SK-N-SH treated with all-trans-retinoic acid at 6 μM for 48 hours (cell line): ENCODE measurements at regions not wholly inside any gene's neighbourhood (a gene's known extent, or its start where the extent isn't known, plus 50 kb on each side); places are given as distances from the start of the nearest gene placed in this dataset.

ENCODE experiments used
- ARNTL ChIP-seq: fragments of 450-650 bp; formaldehyde crosslinking; IDR thresholded peaks from 2 replicates; pipeline ENCODE4 v1.5.0; 2020; ENCODE audit warnings: low read depth, mild to moderate bottlenecking, moderate library complexity, borderline replicate concordance
- BACH2 ChIP-seq: fragments of 250-450 bp; sonication (Bioruptor Pico); IDR thresholded peaks from 2 replicates; pipeline ENCODE4 v1.9.0; 2021; ENCODE audit warnings: mild to moderate bottlenecking, borderline replicate concordance
- CSDC2 ChIP-seq: fragments of 250-450 bp; sonication (Bioruptor Pico); IDR thresholded peaks from 2 replicates; pipeline ENCODE4 v1.5.0; 2020; ENCODE audit warnings: mild to moderate bottlenecking, moderate library complexity
- OSR1 ChIP-seq: fragments of 250-450 bp; sonication (Bioruptor Pico); IDR thresholded peaks from 2 replicates; pipeline ENCODE4 v1.8.0; 2022; ENCODE audit warnings: moderate library complexity, mild to moderate bottlenecking, inconsistent platforms
- POU6F1 ChIP-seq: fragments of 250-450 bp; sonication (Bioruptor Pico); IDR thresholded peaks from 2 replicates; pipeline ENCODE4 v1.8.0; 2021; ENCODE audit warnings: low read depth, mild to moderate bottlenecking, moderate library complexity, borderline replicate concordance
- RARB ChIP-seq: fragments of 250-450 bp; sonication (Bioruptor Pico); IDR thresholded peaks from 2 replicates; pipeline ENCODE4 v1.8.0; 2021; ENCODE audit warnings: mild to moderate bottlenecking, moderate library complexity
- TOX ChIP-seq: fragments of 250-450 bp; sonication (Bioruptor Pico); IDR thresholded peaks from 2 replicates; pipeline ENCODE4 v1.8.0; 2021; ENCODE audit warnings: mild to moderate bottlenecking, moderate library complexity, borderline replicate concordance
- ZNF70 ChIP-seq: fragments of 450-650 bp; formaldehyde crosslinking; IDR thresholded peaks from 2 replicates; pipeline ENCODE4 v1.5.0; 2020; ENCODE audit warnings: mild to moderate bottlenecking, moderate library complexity
- TF ChIP-seq, protein P1 (sequence below): fragments of 250-450 bp; sonication (Bioruptor Pico); IDR thresholded peaks from 2 replicates; pipeline ENCODE4 v1.8.0; 2020; ENCODE audit warnings: mild to moderate bottlenecking, moderate library complexity, borderline replicate concordance
- TF ChIP-seq, protein P2 (sequence below): fragments of 250-450 bp; sonication (Bioruptor Pico); IDR thresholded peaks from 2 replicates; pipeline ENCODE4 v1.5.1; 2020; ENCODE audit warnings: low read depth, mild to moderate bottlenecking, moderate library complexity

DNA sequence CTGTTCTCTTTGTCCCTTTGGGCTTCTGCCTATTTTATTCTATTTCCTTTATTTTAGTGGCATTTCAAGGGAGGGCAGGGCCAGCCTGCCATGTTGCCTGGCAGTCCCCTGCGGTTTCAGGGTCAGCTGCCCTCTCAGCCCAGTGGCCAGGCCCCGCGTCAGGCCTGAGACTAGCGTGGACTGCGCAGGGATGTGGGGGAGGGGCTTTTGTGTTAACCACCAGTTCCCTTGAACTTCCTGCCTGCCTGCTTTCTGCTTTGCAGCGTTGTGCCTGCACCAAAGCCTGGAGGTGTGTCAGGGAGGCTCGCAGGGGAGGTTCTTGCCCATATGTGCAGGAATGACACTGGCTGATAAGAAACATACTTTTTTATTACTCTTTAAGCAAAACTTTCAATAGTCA, 157.6 kb downstream of the SLC35B3 start:
- TF ChIP-seq, protein P1, sequence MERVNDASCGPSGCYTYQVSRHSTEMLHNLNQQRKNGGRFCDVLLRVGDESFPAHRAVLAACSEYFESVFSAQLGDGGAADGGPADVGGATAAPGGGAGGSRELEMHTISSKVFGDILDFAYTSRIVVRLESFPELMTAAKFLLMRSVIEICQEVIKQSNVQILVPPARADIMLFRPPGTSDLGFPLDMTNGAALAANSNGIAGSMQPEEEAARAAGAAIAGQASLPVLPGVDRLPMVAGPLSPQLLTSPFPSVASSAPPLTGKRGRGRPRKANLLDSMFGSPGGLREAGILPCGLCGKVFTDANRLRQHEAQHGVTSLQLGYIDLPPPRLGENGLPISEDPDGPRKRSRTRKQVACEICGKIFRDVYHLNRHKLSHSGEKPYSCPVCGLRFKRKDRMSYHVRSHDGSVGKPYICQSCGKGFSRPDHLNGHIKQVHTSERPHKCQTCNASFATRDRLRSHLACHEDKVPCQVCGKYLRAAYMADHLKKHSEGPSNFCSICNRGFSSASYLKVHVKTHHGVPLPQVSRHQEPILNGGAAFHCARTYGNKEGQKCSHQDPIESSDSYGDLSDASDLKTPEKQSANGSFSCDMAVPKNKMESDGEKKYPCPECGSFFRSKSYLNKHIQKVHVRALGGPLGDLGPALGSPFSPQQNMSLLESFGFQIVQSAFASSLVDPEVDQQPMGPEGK (CRISPR knock-in tag) = no peak
- TF ChIP-seq TOX (CRISPR knock-in tag) (no peak), OSR1 (CRISPR knock-in tag) (no peak), ARNTL (CRISPR knock-in tag) (no peak), POU6F1 (CRISPR knock-in tag) (no peak), ZNF70 (CRISPR knock-in tag) (no peak), CSDC2 (CRISPR knock-in tag) (no peak), BACH2 (CRISPR knock-in tag) (no peak), RARB (no peak)
- TF ChIP-seq, protein P2, sequence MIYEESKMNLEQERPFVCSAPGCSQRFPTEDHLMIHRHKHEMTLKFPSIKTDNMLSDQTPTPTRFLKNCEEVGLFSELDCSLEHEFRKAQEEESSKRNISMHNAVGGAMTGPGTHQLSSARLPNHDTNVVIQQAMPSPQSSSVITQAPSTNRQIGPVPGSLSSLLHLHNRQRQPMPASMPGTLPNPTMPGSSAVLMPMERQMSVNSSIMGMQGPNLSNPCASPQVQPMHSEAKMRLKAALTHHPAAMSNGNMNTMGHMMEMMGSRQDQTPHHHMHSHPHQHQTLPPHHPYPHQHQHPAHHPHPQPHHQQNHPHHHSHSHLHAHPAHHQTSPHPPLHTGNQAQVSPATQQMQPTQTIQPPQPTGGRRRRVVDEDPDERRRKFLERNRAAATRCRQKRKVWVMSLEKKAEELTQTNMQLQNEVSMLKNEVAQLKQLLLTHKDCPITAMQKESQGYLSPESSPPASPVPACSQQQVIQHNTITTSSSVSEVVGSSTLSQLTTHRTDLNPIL (CRISPR knock-in tag) = no peak
